NB4 (cell line): ENCODE measurements at regions not wholly inside any gene's neighbourhood (a gene's known extent, or its start where the extent isn't known, plus 50 kb on each side); places are given as distances from the start of the nearest gene placed in this dataset.

ENCODE experiments used
- CTCF ChIP-seq: IDR thresholded peaks from one replicate; pipeline ENCODE4 v1.5.1; 2012; ENCODE audit warnings: low read depth, low read length
- MYC ChIP-seq: IDR thresholded peaks from 2 replicates; pipeline ENCODE4 v1.6.1; 2011; ENCODE audit warnings: low read depth, low read length
- POLR2A ChIP-seq: IDR thresholded peaks from 2 replicates; pipeline ENCODE4 v1.6.1; 2011; ENCODE audit warnings: mild to moderate bottlenecking; ENCODE audit not compliant: insufficient read length; ENCODE audit errors: extremely low read depth

- no peak for TF ChIP-seq CTCF
- no peak for TF ChIP-seq POLR2A
- no peak for TF ChIP-seq MYC
Observed at GRCh38 chr11:35064114-35064800, 74.7 kb upstream of the CD44 start.
